ENCODE measurements at regions not wholly inside any gene's neighbourhood (a gene's known extent, or its start where the extent isn't known, plus 50 kb on each side); places are given as distances from the start of the nearest gene placed in this dataset.

DNA sequence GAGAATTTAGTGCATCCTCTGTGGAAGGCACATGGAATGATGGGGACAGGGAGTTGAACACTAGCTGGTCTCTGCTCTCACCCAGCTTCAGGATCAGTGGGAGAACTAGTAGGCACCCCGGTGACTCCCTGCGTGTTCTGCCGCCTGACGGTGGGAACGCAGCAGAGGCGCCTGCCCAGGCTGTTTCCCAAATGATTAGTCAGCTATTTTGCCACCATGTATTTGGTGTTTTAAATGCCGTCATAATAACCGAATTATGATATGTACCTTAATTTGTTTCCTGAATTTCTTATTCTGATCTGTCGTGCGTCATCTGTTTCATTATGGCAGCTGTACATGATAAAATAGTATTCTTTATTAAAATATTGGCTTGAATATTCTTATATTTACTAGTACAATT, 115.9 kb upstream of the GJB6 start:
- no peak for TF ChIP-seq CTCF (IDR thresholded peaks at IDR 0.05)
- TF ChIP-seq EZH2 (IDR thresholded peaks at IDR 0.05; ENCODE audit: borderline replicate concordance, insufficient read depth, low read depth, low read length, poor library complexity, severe bottlenecking), result no peak
